WTC11 (cell line): ENCODE measurements at regions not wholly inside any gene's neighbourhood (a gene's known extent, or its start where the extent isn't known, plus 50 kb on each side); places are given as distances from the start of the nearest gene placed in this dataset.

ENCODE experiments used
- CREB1 ChIP-seq: sonication (generic); formaldehyde crosslinking; IDR thresholded peaks from 2 replicates; pipeline ENCODE4 v1.8.0; 2023; ENCODE audit warnings: mild to moderate bottlenecking, missing genetic modification reagents
- CTCF ChIP-seq: fragments of 200-600 bp; IDR thresholded peaks from 2 replicates; pipeline ENCODE4 v1.8.0; 2022; ENCODE audit warnings: antibody characterized with exemption
- MAX ChIP-seq: sonication (generic); formaldehyde crosslinking; IDR thresholded peaks from 2 replicates; pipeline ENCODE4 v1.8.0; 2022; ENCODE audit warnings: mild to moderate bottlenecking, missing genetic modification reagents
- MXD4 ChIP-seq: fragments of 250-450 bp; sonication (Bioruptor Pico); IDR thresholded peaks from 2 replicates; pipeline ENCODE4 v1.8.0; 2021; ENCODE audit warnings: mild to moderate bottlenecking, moderate library complexity, borderline replicate concordance
- MYBL2 ChIP-seq: sonication (generic); formaldehyde crosslinking; IDR thresholded peaks from 2 replicates; pipeline ENCODE4 v1.8.1; 2023; ENCODE audit warnings: mild to moderate bottlenecking, moderate library complexity, missing genetic modification reagents
- NR3C1 ChIP-seq: sonication (generic); formaldehyde crosslinking; conservative IDR thresholded peaks from 2 replicates; pipeline ENCODE4 v1.8.1; 2023; ENCODE audit warnings: low read depth, mild to moderate bottlenecking, missing genetic modification reagents
- PRRX2 ChIP-seq: fragments of 250-450 bp; sonication (Bioruptor Pico); IDR thresholded peaks from 2 replicates; pipeline ENCODE4 v1.8.0; 2021; ENCODE audit warnings: mild to moderate bottlenecking
- SMAD3 ChIP-seq: sonication (generic); formaldehyde crosslinking; IDR thresholded peaks from 2 replicates; pipeline ENCODE4 v1.8.0; 2022; ENCODE audit warnings: missing genetic modification reagents, mild to moderate bottlenecking, borderline replicate concordance
- SP1 ChIP-seq: sonication (generic); formaldehyde crosslinking; conservative IDR thresholded peaks from 2 replicates; pipeline ENCODE4 v1.8.1; 2022; ENCODE audit warnings: missing genetic modification reagents
- ZNF263 ChIP-seq: sonication (generic); formaldehyde crosslinking; IDR thresholded peaks from 2 replicates; pipeline ENCODE4 v1.8.1; 2022; ENCODE audit warnings: low read depth, mild to moderate bottlenecking, moderate library complexity, missing genetic modification reagents
- ZNF396 ChIP-seq: fragments of 250-450 bp; sonication (Bioruptor Pico); IDR thresholded peaks from 2 replicates; pipeline ENCODE4 v1.8.0; 2021; ENCODE audit warnings: mild to moderate bottlenecking, moderate library complexity, borderline replicate concordance

GRCh38 chr13:50654331-50654730 is 189.2 kb downstream of the DLEU7 start:
- TF ChIP-seq CTCF (no peak), NR3C1 (CRISPR knock-in tag) (no peak), MYBL2 (CRISPR knock-in tag) (no peak), CREB1 (CRISPR knock-in tag) (no peak), MAX (CRISPR knock-in tag) (no peak), MXD4 (CRISPR knock-in tag) (no peak), ZNF263 (CRISPR knock-in tag) (no peak), PRRX2 (CRISPR knock-in tag) (no peak), SMAD3 (CRISPR knock-in tag) (no peak), ZNF396 (no peak), SP1 (no peak)
